ENCODE measurements at regions not wholly inside any gene's neighbourhood (a gene's known extent, or its start where the extent isn't known, plus 50 kb on each side); places are given as distances from the start of the nearest gene placed in this dataset.

DNA sequence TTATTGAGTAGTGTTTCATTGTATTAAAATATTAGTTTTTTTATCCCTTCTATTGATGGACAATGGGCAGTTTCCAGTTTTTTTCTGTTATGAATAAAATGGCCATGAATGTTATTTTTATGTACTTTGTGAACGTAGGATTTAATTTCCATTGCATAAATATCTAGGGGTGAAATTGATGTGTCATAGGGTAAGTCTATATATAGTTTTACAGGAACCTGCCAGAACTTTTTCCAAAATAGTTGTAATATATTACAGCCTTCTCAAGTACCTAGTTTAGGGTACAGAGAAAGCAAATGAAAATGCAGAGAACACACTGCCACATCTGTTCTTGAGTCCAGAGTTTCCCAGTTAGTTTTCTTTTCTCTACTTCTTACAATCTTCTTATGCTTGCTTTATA, 378.6 kb downstream of the MEIS1 start:
- TF ChIP-seq NFIC (IDR thresholded peaks at IDR 0.05) (no peak), RAD21 (IDR thresholded peaks at IDR 0.05; ENCODE audit: low read depth) (no peak), CREB1 (IDR thresholded peaks at IDR 0.05; ENCODE audit: low read depth) (no peak), YY1 (IDR thresholded peaks at IDR 0.05; ENCODE audit: low read depth) (no peak), FOXM1 (IDR thresholded peaks at IDR 0.05; ENCODE audit: borderline replicate concordance, low read depth) (no peak), EP300 (IDR thresholded peaks at IDR 0.05; ENCODE audit: borderline replicate concordance) (no peak)

Measured in Ishikawa (cell line).